ENCODE measurements at regions not wholly inside any gene's neighbourhood (a gene's known extent, or its start where the extent isn't known, plus 50 kb on each side); places are given as distances from the start of the nearest gene placed in this dataset.

DNA sequence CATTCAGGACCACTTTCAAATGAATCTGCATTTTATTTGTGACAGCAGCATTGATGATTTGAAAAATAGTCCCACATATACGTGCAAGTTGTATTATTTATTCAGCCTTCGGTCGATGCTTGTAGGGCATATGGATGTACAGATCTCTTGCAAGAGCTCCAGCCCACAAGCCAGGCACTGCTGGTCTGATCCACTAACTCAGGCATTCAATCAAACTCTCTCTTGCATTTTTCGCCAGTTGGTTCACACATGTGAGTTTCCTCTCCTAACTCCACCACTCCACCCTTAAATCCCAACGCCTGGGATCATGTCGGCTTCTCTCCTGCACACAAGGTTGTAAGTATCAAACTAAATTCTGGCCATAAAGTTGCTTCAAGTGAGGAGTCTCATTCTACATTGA lies 318.7 kb downstream of the CYP26B1 start:
- TF ChIP-seq EZH2 (IDR thresholded peaks at IDR 0.05; ENCODE audit: insufficient read depth, poor library complexity, severe bottlenecking) (no peak), EZH2phosphoT487 (IDR thresholded peaks at IDR 0.05; ENCODE audit: insufficient read depth, low read depth) (no peak)

Measured in GM23248 (cell line).